KG1 (cell line): ENCODE measurements at regions not wholly inside any gene's neighbourhood (a gene's known extent, or its start where the extent isn't known, plus 50 kb on each side); places are given as distances from the start of the nearest gene placed in this dataset.

Experiments
- DNase-seq: peaks from one replicate; lab custom pipeline; 2025; lab: John Stamatoyannopoulos, UW

DNA sequence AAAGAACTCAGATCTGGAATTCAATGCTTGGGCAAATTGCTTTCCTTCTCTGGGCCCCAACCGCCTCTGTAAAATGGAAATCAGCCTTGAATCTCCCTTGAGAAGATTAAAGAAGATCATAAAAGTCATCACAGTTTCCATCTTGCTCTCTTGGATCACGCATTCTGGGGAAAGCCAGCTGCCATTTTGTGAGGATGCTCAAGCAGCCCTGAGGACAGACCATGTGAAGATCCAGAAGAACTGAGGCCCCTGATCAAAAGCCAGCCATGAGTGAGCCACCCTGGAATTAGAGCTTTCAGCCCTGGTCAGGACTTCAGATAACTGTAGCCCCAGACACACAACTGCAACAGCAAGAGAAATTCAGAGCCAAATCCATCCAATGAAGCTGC is 229.3 kb downstream of the MN1 start:
- DNase-seq: no peak

DNA sequence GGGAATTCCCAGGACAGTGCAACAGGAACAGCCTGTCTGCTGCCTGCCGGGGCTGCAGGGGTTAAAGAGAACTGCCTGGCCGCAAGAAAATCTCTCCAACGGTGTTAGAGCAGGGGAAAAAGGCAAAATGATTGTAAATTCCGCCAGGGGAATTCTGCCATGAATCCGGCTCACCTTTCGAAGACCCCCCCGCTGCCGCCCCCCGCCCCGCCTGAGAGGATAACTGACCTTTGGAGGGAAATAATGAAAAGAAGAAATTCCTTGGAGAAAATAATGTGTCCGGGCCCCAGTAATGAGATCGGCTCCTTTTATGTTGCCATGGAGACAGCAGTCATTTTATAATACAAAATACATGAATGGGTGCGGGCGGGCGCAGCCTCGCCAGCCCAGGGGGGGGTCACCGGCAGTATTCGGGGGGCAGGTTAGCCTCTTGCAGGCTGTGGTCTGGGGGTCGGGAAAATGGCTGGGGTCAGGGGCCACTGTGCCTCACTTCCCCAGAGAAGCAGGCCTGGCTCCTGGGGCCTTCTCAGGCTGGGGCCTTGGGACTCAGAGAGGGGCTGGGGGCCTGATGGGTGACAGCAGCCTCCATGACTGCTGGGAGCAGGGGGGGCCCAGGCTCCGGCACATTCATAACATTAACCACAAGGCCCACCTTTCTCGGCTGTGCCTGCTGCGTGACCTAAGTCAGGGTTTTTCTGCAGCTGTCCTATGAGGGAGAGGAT is 228.1 kb downstream of the MN1 start:
- DNase-seq: no peak

DNA sequence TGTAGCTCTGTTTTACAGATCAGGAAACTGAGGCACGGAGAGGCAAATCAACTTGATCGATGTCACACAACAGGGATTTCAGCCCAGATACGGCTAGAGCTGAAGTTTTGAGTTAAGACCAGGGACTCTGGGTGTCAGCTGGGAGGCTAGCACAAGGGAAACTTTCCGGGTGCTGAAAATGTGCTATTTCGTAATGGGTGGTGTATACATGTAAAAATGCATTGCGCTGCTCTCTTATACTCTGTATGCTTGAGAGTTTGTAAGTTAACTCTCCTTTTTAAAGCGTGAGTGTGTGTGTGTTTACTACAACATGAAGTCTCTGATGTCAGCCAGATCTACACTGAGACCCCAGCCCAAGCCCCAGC is 227.6 kb downstream of the MN1 start:
- DNase-seq: no peak

DNA sequence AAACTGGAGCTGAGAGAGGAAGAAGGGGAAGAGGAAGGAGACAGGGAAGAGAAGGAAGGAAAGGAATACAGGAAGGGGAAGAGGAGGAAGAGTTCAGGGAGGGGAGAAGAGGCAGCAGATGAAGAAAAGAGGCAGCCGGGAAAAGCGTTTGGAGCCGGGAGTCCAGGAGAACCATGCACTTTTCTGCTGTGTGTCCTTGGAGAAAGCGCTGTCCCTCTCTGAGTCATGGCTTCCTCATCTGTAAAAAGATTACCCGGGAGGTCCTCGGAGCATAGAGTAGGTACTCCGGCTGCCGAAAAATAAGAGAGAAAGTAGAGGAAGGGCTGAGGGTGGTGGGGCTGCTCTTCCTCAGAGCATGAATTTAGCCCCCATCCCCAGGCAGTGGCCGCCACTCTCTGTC is 226.9 kb downstream of the MN1 start:
- DNase-seq: no peak

DNA sequence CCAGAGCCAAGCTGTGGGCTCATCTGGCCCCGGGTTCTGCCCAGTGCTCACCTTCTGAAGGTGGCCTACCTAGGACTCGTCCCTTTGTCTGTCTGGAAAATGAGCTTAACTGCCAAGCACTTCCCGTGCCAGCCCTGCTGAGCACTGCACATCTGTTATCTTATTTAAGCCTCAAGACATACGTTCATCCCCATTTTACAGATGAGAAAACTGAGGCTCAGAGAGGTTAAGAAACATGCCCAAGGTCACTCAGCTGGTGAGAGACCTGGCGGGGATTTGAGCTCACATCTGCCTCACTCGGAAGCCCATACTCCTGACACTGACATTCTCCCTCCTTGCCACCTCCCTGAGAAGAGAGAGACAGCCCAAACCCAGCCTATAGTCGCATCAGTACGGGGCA is 226.2 kb downstream of the MN1 start:
- DNase-seq: no peak

DNA sequence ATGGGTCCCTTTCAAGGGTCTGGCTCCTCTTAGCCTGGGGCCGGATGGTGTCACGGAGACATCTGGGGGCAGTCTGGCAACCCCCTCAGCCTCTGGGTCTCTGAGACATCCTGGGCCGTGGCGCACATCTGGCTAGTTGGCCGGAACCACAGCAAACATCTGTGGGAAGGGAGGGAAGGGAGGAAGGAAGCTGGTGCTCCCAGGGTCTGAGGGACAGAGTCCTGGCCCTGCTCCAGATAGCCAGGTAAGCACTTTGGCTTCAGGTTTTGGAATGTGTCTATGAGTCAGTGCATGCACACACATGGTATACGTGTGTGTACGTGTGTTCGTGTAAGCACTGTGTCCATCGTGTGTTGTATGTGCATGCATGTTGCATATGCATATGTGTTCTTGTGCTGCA is 225.1 kb downstream of the MN1 start:
- DNase-seq: no peak

DNA sequence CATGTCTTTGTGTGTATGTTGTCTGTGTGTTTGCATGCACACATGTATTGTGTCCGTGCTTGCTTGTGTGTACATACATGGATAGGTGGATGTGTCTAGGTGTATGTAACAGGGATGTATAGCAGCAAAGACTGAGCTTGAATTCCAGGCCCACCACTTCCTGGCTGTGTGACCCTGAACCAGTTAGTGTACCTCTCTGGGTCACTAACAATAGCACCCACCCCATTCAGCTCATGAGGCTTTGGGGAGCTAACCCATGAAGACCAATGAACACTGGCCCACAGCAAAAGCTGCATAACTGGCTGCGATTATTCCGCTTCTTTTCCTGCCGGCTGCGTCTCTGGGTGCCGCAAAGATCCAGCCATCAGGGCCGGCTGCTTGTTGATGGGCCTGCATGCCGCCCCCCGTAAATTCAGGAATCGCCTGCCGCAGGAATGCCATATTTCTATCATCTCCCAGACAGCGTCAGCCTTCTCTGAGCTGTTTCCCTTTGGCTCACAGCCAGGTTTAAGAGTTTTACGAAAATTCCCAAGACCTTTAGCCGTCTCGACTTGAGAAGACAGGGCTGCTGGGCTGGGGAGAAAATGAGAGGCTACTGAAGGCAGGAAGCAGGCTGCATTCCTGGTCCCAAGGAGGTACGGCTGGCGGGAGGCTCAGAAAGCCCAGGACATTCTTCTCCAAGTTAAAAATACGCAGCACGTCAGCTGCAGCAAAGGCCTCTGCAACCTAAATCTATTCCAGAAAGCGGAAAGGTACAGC is 224.6 kb downstream of the MN1 start:
- DNase-seq: no peak

DNA sequence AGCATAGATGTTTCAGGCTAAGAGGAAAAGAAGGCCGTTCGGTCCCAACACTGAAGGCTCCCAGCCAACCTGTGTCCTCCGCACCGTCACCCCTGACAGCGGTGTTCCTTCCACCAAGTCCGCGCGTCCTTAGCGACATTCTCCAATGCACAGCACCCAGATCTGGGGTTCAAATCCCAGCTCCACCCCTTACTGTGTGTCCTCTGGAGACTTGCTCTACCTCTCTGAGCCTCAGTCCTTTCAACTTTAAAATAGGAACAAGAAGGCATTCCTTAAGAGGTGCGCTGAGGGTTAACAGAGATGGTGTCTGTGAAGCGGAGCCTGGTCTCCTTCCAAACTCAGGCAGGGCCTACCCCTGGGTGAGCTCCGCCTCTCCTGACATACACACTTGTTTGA is 224.0 kb downstream of the MN1 start:
- no peak for DNase-seq

DNA sequence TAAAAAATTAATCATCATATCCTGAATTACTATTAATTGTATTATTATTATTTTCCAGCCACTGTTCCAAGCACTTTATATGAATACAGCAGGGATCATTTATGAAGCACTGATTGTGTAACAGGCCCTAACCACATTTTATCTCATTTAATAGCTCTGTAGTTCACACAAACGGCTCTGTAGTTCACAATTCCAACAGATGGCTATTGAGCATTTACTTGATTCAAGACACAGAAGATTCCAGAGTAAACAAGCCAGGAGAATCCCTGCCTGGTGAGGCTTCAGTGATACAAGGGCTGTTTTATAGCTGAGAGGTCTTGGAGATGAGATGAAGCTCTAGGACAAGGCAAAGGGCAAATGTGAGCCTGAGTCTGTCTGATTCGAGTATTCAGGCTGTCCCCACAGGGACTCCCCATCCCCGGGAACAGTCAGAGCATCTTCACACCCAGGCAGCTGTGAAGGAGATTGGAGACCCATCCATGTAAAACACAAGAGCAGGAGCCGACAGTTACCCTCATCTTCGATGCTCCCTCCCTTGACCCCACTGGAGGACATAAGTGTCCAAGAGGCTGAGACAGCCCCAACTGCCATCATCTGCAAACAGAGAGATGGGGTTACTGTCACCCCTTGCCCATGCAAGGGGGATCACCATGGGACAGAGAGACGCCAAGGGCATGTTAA is 222.5 kb downstream of the MN1 start:
- no peak for DNase-seq

DNA sequence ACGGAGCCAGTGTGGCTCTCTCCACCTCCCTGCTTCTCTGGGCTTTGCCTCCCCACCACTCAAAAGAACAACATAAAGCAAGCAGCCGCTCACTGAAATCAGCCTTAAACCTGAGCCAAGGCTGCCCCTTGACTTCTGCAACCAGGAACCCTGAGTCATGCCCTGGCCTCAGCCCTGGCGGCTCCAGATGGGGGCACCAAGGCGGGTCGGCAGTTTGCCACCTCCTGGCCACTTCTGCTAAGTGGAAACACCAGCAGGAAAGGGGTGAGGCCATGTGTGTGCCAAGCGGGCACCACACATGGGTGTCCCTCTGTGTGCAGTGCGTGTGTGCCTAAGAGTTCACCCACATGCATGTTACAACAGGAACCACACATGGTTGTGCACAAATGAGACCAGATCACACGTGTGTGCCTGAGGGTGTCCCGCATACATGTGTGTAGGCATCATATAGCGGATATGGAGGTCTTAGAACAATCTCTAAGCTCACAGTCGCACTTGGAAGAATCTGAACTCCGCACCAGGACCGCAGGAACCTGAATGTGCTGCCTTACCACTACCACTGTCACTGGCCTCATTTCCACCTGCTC is 221.2 kb downstream of the MN1 start:
- DNase-seq: no peak

DNA sequence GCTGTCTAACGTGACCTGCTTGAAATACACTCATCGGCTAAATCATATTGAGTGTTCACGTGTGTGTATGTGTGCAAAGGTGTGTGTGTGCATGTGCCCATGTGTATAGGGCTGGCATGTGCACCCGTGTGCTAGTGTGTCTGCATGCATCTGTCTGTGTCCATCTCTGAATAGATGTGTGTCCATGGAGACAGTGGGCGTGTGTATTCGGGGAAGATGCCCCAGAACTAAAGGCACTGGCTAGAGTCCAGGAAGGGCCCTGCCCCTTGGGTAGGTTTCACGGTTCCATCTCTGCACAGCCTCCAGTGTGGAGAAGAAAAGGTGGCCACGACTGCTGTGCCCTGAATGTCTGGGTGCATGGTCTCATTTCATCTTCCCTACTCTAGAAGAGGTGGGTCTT is 220.3 kb downstream of the MN1 start:
- no peak for DNase-seq

DNA sequence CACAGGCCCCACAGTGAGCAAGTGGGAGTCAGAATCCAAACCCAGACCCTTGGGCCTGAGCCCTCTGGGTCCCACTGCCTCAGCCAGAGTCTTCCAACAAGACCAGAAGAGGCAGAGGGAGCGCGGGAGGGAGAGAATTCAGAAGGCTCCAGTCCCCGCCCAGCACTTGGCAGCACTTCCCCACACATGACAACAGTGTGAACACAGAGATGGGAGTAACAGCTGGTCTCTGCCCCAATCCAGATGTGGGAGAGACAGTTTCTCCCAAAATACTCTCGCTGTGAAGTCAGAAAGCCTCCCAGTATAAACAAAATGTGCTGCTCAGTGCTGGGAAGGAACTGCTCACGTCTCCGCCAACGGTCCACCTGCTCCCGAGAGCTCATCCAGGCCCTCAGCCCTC is 219.9 kb downstream of the MN1 start:
- DNase-seq: no peak

DNA sequence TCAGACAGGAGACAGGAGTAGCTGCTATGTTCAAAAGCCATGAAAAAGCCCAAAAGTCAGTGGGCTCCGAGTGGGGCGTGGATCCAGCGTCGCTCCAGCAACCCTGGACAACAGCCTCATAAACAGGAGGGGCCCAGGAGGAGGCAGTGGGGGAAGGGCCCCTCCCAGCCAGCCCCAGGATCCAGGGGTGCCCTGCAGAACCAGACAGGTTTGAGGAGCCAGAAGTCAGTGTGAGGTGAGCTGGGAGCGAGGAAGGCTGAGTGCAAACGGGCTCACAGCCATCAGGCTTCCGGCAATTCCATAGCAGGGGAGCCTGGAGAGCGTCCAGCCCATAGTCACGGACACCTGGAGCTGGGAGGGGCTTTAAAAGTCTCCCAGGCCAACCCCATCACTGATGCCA is 217.7 kb downstream of the MN1 start:
- no peak for DNase-seq

DNA sequence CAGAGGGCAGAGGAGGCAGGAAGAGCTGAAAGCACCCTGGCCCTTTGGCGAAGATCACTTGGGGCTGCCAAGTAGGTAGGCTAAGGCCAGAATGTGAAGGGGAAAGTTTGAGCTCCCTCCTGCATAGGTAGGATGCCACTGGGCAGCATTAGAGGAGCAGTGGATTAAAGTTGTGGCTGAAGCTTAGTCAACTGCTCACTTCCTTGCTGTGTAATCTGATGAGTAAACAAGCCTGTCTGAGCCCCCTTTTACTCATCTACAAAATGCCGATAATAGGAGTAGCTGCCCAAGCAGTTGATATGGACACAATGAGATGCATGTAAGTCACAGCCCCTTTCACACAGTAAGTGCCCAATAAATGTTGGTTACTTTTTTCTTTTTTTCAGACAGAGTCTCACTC is 216.4 kb downstream of the MN1 start:
- no peak for DNase-seq

DNA sequence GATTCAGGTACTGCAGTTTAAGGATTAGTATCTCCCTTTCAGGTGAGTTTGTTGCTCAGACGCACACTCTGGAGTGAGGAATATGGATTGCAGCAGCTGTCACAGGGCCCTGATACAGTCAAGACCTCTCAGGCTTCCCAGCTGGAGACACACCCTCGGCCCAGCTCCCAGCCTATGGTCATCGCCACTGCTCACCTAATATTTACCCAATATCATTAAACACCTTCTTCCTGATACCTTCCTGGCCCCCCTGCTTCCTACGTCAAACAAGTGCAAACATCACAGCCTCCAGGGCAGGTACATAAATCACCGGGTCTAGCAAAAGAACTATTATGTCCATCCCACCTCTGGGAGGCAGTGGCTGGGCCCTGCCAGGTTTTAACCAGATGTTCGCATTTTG is 213.3 kb downstream of the MN1 start:
- DNase-seq: no peak

DNA sequence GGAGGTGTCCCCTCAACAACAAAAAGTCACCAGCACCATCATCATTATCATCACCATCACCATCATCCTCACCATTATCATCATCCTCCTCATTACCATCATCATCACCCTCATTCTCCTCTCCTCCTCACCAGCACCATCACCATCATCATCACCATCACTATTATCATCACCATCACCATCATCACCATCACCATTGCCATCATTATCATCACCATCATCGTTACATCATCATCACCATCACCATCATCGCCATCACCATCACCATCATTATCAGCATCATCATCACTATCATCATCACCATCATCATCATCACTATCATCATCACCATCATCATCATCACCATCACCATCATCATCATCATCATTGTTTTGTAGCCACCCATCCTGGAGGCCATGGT is 212.6 kb downstream of the MN1 start:
- DNase-seq: no peak

DNA sequence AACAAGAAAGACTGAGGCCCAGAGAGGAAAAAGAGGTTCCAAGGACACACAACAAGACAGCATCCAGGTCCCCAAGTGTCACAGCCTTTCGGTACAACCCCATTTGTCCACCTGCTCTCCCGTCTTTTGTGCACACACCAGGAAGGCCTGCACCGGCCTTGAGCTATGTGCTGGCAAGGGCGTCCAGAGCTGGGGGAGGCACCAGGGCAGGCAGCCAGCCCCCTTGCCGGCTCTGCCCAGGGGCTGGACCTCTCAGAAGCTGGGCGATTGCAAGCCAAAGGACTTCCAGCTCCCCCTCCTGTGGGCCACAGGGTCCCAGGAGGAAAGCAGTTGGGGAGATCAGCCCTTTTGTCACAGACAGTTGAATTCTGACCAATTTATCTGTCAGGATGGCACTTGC is 210.5 kb downstream of the MN1 start:
- DNase-seq: no peak

DNA sequence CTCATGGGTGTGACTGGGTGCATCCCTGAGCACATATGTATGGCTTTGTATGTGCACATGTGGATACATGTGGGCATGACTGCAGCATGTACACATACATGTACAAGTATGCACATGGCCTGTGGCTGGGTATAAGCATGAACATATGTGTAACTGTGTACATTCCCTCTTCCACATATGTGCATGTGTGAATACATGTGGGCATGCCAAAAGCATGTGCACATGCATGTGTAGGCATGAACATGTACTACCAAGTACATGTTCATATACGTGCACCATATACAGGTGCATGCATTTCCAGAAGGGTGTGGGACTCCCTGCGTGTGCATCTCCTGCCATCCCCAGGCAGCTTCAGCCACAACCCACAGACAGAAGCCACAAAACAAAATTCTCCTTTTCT is 208.2 kb downstream of the MN1 start:
- DNase-seq: no peak

DNA sequence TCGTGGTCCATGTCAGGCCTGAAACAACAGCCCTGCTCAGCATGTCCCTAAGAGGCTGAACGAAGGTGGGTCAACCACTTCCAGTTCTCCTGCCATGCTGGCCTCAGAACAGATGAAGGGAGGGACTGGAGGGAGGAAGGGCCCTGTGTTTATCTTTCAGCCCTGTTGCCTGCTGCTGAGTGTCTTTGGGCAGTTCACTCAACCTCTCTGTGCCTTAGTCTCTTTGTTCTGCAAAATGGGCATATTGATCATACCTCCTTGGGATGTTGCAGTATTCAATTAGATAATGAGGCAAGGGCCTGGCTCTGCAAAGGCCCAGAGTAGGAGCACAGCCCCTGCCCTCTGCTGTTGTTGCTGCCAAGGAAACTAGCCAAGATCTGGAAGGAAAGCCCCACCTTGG is 207.5 kb downstream of the MN1 start:
- DNase-seq: no peak

DNA sequence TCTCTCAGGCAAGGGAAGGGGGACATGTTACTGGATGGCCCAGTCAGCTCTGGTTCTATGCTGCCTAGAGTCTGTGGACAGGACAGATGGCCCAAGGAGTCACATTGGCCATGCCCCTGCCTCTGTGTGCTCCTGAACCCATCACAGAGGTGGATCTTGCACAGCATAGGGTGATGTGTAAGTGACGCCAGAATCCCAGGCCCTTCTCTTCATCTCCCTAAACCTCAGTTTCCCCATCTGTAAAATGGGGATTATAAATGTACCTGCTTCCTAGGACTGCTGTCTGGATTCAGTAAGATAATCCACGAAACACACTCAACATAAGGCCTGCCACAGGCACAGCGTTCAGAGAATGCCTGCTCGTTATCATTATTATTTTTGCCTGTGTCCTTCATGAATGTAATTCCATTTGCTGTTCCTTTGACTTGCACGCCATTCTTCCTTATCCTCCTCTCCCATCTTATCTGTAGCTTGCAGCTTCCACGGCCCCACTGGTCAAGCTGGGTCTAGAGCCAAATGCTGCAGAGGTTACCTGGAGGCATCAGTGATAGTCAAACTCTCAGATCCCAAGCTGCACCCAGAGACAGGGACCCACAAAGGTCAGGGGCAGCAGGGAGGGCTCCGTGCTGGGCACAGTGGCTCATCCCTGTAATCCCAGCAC is 207.0 kb downstream of the MN1 start:
- DNase-seq: no peak

DNA sequence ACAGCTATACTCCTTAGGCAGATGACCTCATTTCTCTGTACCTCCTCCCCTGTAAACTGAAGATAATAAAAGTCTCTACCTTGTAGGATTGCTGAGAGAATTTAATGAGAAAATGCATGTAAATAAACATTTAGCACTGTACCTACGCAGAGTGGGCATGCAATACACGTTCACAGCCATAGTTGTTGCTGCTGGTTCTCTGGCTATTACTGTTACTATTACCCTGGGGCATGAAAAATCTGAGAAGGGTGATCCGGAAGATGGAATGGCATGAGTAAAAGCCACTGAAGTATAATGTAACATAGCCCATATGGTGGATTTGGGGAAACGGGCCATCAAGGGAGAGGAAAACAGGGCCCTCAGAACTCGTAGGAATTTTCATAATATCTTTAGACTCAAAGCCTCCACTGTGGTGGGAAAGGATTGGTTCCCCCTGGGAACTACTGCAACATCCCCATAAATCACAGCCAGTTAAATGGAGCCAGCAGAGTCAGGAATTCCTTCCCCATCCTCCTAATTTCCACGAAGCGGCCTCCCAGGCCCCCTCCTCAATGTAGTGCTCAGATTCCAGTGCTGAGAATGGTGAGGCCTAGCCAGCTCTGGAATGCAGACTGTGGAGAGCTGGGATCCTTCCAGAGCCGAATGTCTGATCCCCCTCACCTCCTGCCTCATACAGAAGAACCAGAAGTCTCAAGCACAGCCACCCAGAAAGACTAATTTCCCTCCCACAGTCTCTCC is 205.3 kb downstream of the MN1 start:
- no peak for DNase-seq
